Kidney (tissue), 13 donors: ENCODE measurements at regions not wholly inside any gene's neighbourhood (a gene's known extent, or its start where the extent isn't known, plus 50 kb on each side); places are given as distances from the start of the nearest gene placed in this dataset.
A peak's percentile ranks its signal among the peaks of the same experiment; 100 is the strongest.

ENCODE experiments used
- DNase-seq, 5 donors: peaks; one replicate each; pipeline ENCODE4 v3.0.0-alpha.2; 2013 to 2020
- FAIRE-seq: peaks from 2 replicates; lab custom pipeline; 2012; peaks lifted over from hg19 to GRCh38; lab: Jason Lieb, UNC
- H3K27ac ChIP-seq, 2 donors: one replicate each; pipeline ENCODE4 v1.7.0; 2013; ENCODE audit warnings: low read depth in 2 of 2, low read length in 2 of 2, inconsistent platforms in 1 of 2
- H3K27me3 ChIP-seq: one replicate; pipeline ENCODE4 v1.7.1; 2013; ENCODE audit warnings: low read length, inconsistent platforms; ENCODE audit not compliant: control insufficient read depth, insufficient read depth
- H3K36me3 ChIP-seq, 3 donors: one replicate each; pipeline versions ENCODE4 v1.7.0 to v1.7.1; 2013; ENCODE audit warnings: low read length in 3 of 3, control low read depth in 1 of 3, inconsistent platforms in 1 of 3; ENCODE audit not compliant: insufficient read depth in 3 of 3, control insufficient read depth in 2 of 3
- H3K4me1 ChIP-seq, 3 donors: one replicate each; pipeline versions ENCODE4 v1.7.0 to v1.7.1; 2013; ENCODE audit warnings: low read length in 3 of 3, inconsistent platforms in 1 of 3, low read depth in 1 of 3; ENCODE audit not compliant: control insufficient read depth in 2 of 3, insufficient read depth in 2 of 3
- H3K4me3 ChIP-seq, 3 donors: one replicate each; pipeline versions ENCODE4 v1.7.0 to v1.8.1; 2013; ENCODE audit warnings: low read length in 3 of 3, control low read depth in 1 of 3, inconsistent platforms in 1 of 3
- H3K9ac ChIP-seq, 3 donors: one replicate each; pipeline versions ENCODE4 v1.7.0 to v1.7.1; 2013; ENCODE audit warnings: low read length in 3 of 3, control low read depth in 1 of 3, inconsistent platforms in 1 of 3
- H3K9me3 ChIP-seq, 3 donors: one replicate each; pipeline versions ENCODE4 v1.7.0 to v1.7.1; 2013; ENCODE audit warnings: low read length in 3 of 3, control low read depth in 1 of 3, inconsistent platforms in 1 of 3; ENCODE audit not compliant: control insufficient read depth in 2 of 3, insufficient read depth in 1 of 3
- CTCF ChIP-seq: IDR thresholded peaks from 3 replicates; pipeline ENCODE4 v1.5.1; 2012; ENCODE audit warnings: mild to moderate bottlenecking, moderate library complexity, borderline replicate concordance; ENCODE audit not compliant: insufficient read depth; ENCODE audit errors: extremely low read depth
- intact Hi-C: fragments of 100-400 bp; cut with DNase I; formaldehyde crosslinking; loops from one replicate; pipeline ENCODE4 v1.11.1; 2022
- donor health status: control.
- donor health status: control.
- donor health status: control.
- donor health status: control.
- donor health status: control.
- donor health status: DM: yes; HTN: yes; CAD: no.
- donor health status: Normal renal cell carcinoma (clear cell type).

GRCh38 chr13:85386424-85386823 lies 412.8 kb downstream of the SLITRK6 start:
- intact Hi-C loops = no loop called here
- no peaks in the 10 kb centered on the region for H3K27me3 ChIP-seq
- DNase-seq = peak in 1 of 5 donors; percentile 11
- no peaks in the 10 kb centered on the region for H3K36me3 ChIP-seq
- H3K4me3 ChIP-seq = no peak overlapping the region
- H3K9me3 ChIP-seq = no peaks in the 10 kb centered on the region
- H3K4me1 ChIP-seq = no peaks in the 10 kb centered on the region
- H3K9ac ChIP-seq = no peak overlapping the region
- H3K27ac ChIP-seq = no peak overlapping the region
- no peak for FAIRE-seq
- TF ChIP-seq CTCF = no peak

DNA sequence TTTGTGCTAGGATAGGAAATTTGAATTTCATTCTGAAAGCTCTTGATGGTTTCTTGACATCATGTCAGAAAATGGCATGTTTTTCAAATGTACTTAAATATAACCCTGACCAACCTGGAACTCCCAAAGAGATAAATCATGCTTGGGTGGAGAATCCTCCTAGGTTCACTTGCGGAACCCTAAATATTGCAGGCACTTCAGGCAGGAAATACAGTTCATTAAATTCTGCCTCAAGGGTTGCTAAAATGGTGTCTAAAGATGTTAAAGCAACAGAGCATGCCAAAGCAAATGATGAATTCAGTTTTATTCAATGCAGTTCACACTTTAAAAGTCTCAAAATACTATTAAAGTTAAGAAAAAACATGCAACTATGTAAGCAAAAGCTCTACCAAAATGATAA lies 415.9 kb downstream of the SLITRK6 start:
- intact Hi-C loops = no loop called here
- DNase-seq = no peak
- Histone ChIP-seq H3K4me3 (no peak overlapping the region), H3K9ac (no peak overlapping the region), H3K4me1 (no peaks in the 10 kb centered on the region), H3K27me3 (no peaks in the 10 kb centered on the region), H3K27ac (no peak overlapping the region), H3K9me3 (no peaks in the 10 kb centered on the region), H3K36me3 (no peaks in the 10 kb centered on the region)
- FAIRE-seq = no peak
- no peak for TF ChIP-seq CTCF

GRCh38 chr13:85381082-85381481 lies 418.1 kb downstream of the SLITRK6 start:
- no peak overlapping the region for H3K27ac ChIP-seq
- no peak overlapping the region for H3K4me3 ChIP-seq
- H3K36me3 ChIP-seq = no peaks in the 10 kb centered on the region
- no peaks in the 10 kb centered on the region for H3K4me1 ChIP-seq
- no peaks in the 10 kb centered on the region for H3K27me3 ChIP-seq
- no peaks in the 10 kb centered on the region for H3K9me3 ChIP-seq
- no peak for TF ChIP-seq CTCF
- DNase-seq (no peak), FAIRE-seq (no peak)
- intact Hi-C loops = no loop called here
- no peak overlapping the region for H3K9ac ChIP-seq

DNA sequence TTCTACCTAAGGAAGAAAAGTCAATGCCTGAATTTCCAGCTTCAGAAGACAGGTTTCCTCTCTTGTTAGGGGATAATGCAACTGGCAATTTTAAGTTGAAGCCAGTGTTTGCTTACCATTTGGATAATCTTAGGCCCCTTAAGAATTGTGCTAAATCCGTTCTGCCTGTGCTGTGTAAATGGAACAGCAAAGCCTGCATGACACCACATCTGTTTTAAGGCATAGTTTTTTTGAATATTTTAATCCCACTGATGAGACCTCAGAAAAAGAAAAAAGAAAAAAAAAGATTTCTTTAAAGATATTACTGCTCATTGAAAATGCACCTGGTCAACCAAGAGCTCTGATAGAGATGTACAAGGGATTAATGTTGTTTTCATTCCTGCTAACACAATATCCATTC lies 419.2 kb downstream of the SLITRK6 start:
- Histone ChIP-seq H3K4me3 (no peak overlapping the region), H3K4me1 (no peaks in the 10 kb centered on the region), H3K27ac (no peak overlapping the region), H3K27me3 (no peaks in the 10 kb centered on the region), H3K9me3 (no peaks in the 10 kb centered on the region), H3K36me3 (no peaks in the 10 kb centered on the region), H3K9ac (no peak overlapping the region)
- intact Hi-C loops = no loop called here
- no peak for TF ChIP-seq CTCF
- FAIRE-seq = no peak
- DNase-seq = no peak
